IMR-90 (cell line): ENCODE measurements at regions not wholly inside any gene's neighbourhood (a gene's known extent, or its start where the extent isn't known, plus 50 kb on each side); places are given as distances from the start of the nearest gene placed in this dataset.

Experiments used
- ATAC-seq: fragments of 200-7000 bp; cut with Tn5 transposase; 2 replicates; pipeline ENCODE4 v1.9.1; 2020; ENCODE audit warnings: low read depth, mild to moderate bottlenecking, moderate library complexity
- BruUV-seq: library from RNA; stranded (reverse); fragments of 400-500 nt; replicated peaks from 2 replicates; lab custom pipeline; 2021; lab: Mats Ljungman, UMichigan
- CTCF ChIA-PET: fragments of 300-600 bp; formaldehyde crosslinking; extraction: SDS; loops from one replicate; lab custom pipeline; 2021; ENCODE audit warnings: antibody characterized with exemption; lab: Yijun Ruan, JAX
- POLR2A ChIA-PET: fragments of 300-600 bp; sonication (Branson Sonifier 250); formaldehyde crosslinking; loops from one replicate; lab custom pipeline; 2022; ENCODE audit warnings: antibody characterized with exemption; ENCODE audit not compliant: unreplicated experiment; lab: Charles Lee
- DNase-seq: peaks from one replicate; pipeline ENCODE4 v3.0.0; 2013
- H2AFZ ChIP-seq: replicated peaks from 2 replicates; pipeline ENCODE3; 2013; ENCODE audit warnings: low read length, mild to moderate bottlenecking; ENCODE audit not compliant: poor library complexity
- H2AK5ac ChIP-seq: 2 replicates; pipeline ENCODE4 v1.6.1; 2013; ENCODE audit warnings: low read depth, low read length, inconsistent platforms
- H2AK9ac ChIP-seq: replicated peaks from 2 replicates; pipeline ENCODE3; 2013; ENCODE audit warnings: mild to moderate bottlenecking, low read depth, low read length, moderate library complexity; ENCODE audit not compliant: poor library complexity
- H2BK120ac ChIP-seq: 2 replicates; pipeline ENCODE4 v1.6.1; 2013; ENCODE audit warnings: low read depth, low read length, inconsistent platforms
- H2BK15ac ChIP-seq: 3 replicates; pipeline ENCODE4 v1.6.1; 2013; ENCODE audit warnings: low read depth, low read length, inconsistent platforms
- H2BK20ac ChIP-seq: 2 replicates; pipeline ENCODE4 v1.6.1; 2013; ENCODE audit warnings: low read depth, mild to moderate bottlenecking, inconsistent platforms, low read length, moderate library complexity
- H2BK5ac ChIP-seq: 2 replicates; pipeline ENCODE4 v1.6.1; 2013; ENCODE audit warnings: mild to moderate bottlenecking, low read depth, low read length, inconsistent platforms; ENCODE audit not compliant: poor library complexity, severe bottlenecking
- H3K14ac ChIP-seq: replicated peaks from 2 replicates; pipeline ENCODE4 v1.6.1; 2013; ENCODE audit warnings: low read depth, low read length, inconsistent platforms
- H3K18ac ChIP-seq: 2 replicates; pipeline ENCODE4 v1.6.1; 2013; ENCODE audit warnings: low read depth, low read length, control low read depth
- H3K23ac ChIP-seq: 2 replicates; pipeline ENCODE4 v1.6.1; 2013; ENCODE audit warnings: low read depth, low read length, inconsistent platforms
- H3K27ac ChIP-seq: 2 replicates; pipeline ENCODE4 v1.5.1; 2013; ENCODE audit warnings: mild to moderate bottlenecking, control low read depth, low read length; ENCODE audit not compliant: insufficient read depth
- H3K27me3 ChIP-seq: 2 replicates; pipeline ENCODE4 v1.6.1; 2013; ENCODE audit warnings: low read length; ENCODE audit not compliant: control insufficient read depth, insufficient read depth
- H3K36me3 ChIP-seq: 2 replicates; pipeline ENCODE4 v1.6.1; 2013; ENCODE audit warnings: low read length, mixed read lengths; ENCODE audit not compliant: control insufficient read depth, insufficient read depth
- H3K4ac ChIP-seq: 2 replicates; pipeline ENCODE4 v1.6.1; 2013; ENCODE audit warnings: low read depth, low read length, inconsistent platforms
- H3K4me1 ChIP-seq: 2 replicates; pipeline ENCODE4 v1.6.1; 2013; ENCODE audit warnings: low read length, mixed read lengths; ENCODE audit not compliant: control insufficient read depth, insufficient read depth
- H3K4me2 ChIP-seq: 2 replicates; pipeline ENCODE4 v1.6.1; 2013; ENCODE audit warnings: low read depth, mild to moderate bottlenecking, control low read depth, low read length, moderate library complexity
- H3K4me3 ChIP-seq: 2 replicates; pipeline ENCODE4 v1.5.1; 2013; ENCODE audit warnings: low read depth, mild to moderate bottlenecking, control low read depth, low read length, moderate library complexity; ENCODE audit not compliant: insufficient read depth
- H3K56ac ChIP-seq: 2 replicates; pipeline ENCODE4 v1.6.1; 2013; ENCODE audit warnings: low read length, inconsistent platforms; ENCODE audit not compliant: insufficient read depth; ENCODE audit errors: extremely low read depth
- H3K79me1 ChIP-seq, 2 experiments: 2 replicates each; pipeline ENCODE4 v1.6.1; 2013; ENCODE audit warnings: low read length in 2 of 2, inconsistent platforms in 1 of 2, low read depth in 1 of 2
- H3K9ac ChIP-seq: 2 replicates; pipeline ENCODE4 v1.6.1; 2013; ENCODE audit warnings: low read depth, low read length, control low read depth
- H3K9me1 ChIP-seq: 2 replicates; pipeline ENCODE4 v1.6.1; 2013; ENCODE audit warnings: low read length, inconsistent platforms; ENCODE audit not compliant: insufficient read depth
- H3K9me3 ChIP-seq: 2 replicates; pipeline ENCODE4 v1.6.1; 2013; ENCODE audit warnings: low read length; ENCODE audit not compliant: control insufficient read depth, insufficient read depth
- H4K20me1 ChIP-seq: 2 replicates; pipeline ENCODE4 v1.6.1; 2013; ENCODE audit warnings: low read length, inconsistent platforms; ENCODE audit not compliant: insufficient read depth
- H4K5ac ChIP-seq: 2 replicates; pipeline ENCODE4 v1.6.1; 2013; ENCODE audit warnings: mild to moderate bottlenecking, low read depth, low read length, control low read depth
- H4K8ac ChIP-seq, 2 experiments: 2 replicates each; pipeline ENCODE4 v1.6.1; 2013; ENCODE audit warnings: low read depth in 2 of 2, low read length in 2 of 2, control low read depth in 1 of 2, inconsistent platforms in 1 of 2
- H4K91ac ChIP-seq: 2 replicates; pipeline ENCODE4 v1.6.1; 2013; ENCODE audit warnings: low read depth, low read length, inconsistent platforms; ENCODE audit not compliant: insufficient read depth
- BHLHE40 ChIP-seq: fragments of 150-350 bp; IDR thresholded peaks from 2 replicates; pipeline ENCODE4 v1.6.1; 2016; ENCODE audit warnings: mild to moderate bottlenecking, low read depth, low read length
- CEBPB ChIP-seq: IDR thresholded peaks from 2 replicates; pipeline ENCODE4 v1.6.1; 2012; ENCODE audit warnings: low read depth, low read length, improper control_type of control experiment
- CHD1 ChIP-seq: IDR thresholded peaks from 2 replicates; pipeline ENCODE4 v1.6.1; 2012; ENCODE audit warnings: low read depth, low read length, improper control_type of control experiment
- ELK1 ChIP-seq: fragments of 150-350 bp; IDR thresholded peaks from 2 replicates; pipeline ENCODE4 v1.6.1; 2016; ENCODE audit warnings: low read depth, mild to moderate bottlenecking, low read length, moderate library complexity, borderline replicate concordance
- MAZ ChIP-seq: IDR thresholded peaks from 2 replicates; pipeline ENCODE4 v1.6.1; 2012; ENCODE audit warnings: low read depth, mild to moderate bottlenecking, low read length, improper control_type of control experiment, moderate library complexity, borderline replicate concordance
- MXI1 ChIP-seq: IDR thresholded peaks from 2 replicates; pipeline ENCODE4 v1.6.1; 2012; ENCODE audit warnings: low read depth, mild to moderate bottlenecking, low read length, moderate library complexity, borderline replicate concordance
- POLR2A ChIP-seq: IDR thresholded peaks from 2 replicates; pipeline ENCODE4 v1.6.1; 2012; ENCODE audit warnings: mild to moderate bottlenecking, low read depth, low read length
- RAD21 ChIP-seq: IDR thresholded peaks from 2 replicates; pipeline ENCODE4 v1.6.1; 2012; ENCODE audit warnings: low read length, improper control_type of control experiment
- RCOR1 ChIP-seq: IDR thresholded peaks from 2 replicates; pipeline ENCODE4 v1.6.1; 2012; ENCODE audit warnings: mild to moderate bottlenecking, low read length, improper control_type of control experiment; ENCODE audit not compliant: insufficient replicate concordance
- RFX5 ChIP-seq: IDR thresholded peaks from 2 replicates; pipeline ENCODE4 v1.8.0; 2012; ENCODE audit warnings: low read depth, mild to moderate bottlenecking, low read length, moderate library complexity
- SMC3 ChIP-seq: fragments of 150-350 bp; IDR thresholded peaks from 2 replicates; pipeline ENCODE4 v1.6.1; 2016; ENCODE audit warnings: low read depth, mild to moderate bottlenecking, antibody characterized with exemption, low read length, moderate library complexity
- USF2 ChIP-seq: fragments of 150-350 bp; IDR thresholded peaks from 2 replicates; pipeline ENCODE4 v1.6.1; 2017; ENCODE audit warnings: mild to moderate bottlenecking, antibody characterized with exemption, low read length, low read depth
- WGBS, 2 experiments: methylation state at CpG; one replicate each; pipeline versions ENCODE4 v1.1.5 to v1.1.7; 2013; ENCODE audit warnings: missing lambda C conversion rate in 2 of 2; ENCODE audit not compliant: insufficient read length in 1 of 2; ENCODE audit errors: extremely low coverage in 2 of 2; 5-methylcytosine and 5-hydroxymethylcytosine counted together
- dilution Hi-C: fragments of 300-500 bp; cut with HindIII; formaldehyde crosslinking; loops from one replicate; pipeline ENCODE4 v1.14.3; 2018; ENCODE audit warnings: low sequenced_read_pairs; ENCODE audit not compliant: unreplicated experiment
- in situ Hi-C: fragments of 300-500 bp; cut with MboI; formaldehyde crosslinking; loops from 3 replicates; pipeline ENCODE4 v1.14.3; 2019; ENCODE audit warnings: low sequenced_read_pairs, inconsistent platforms, mixed read lengths
- intact Hi-C: fragments of 100-400 bp; cut with micrococcal nuclease; formaldehyde crosslinking; loops from 2 replicates; pipeline ENCODE4 v1.10.0; 2022

GRCh38 chr2:56522605-56523089 lies 338.9 kb downstream of the CCDC85A start:
- peak; percentile 2 for DNase-seq
- CTCF ChIA-PET, result no interaction called here

More at GRCh38 chr2:56522605-56523089, 338.9 kb downstream of the CCDC85A start:
- no peak overlapping the region for H3K23ac ChIP-seq
- no peak overlapping the region for H4K5ac ChIP-seq
- H3K9ac ChIP-seq, result no peak overlapping the region
- H2BK5ac ChIP-seq, result no peak overlapping the region
- no peak overlapping the region for H3K4me3 ChIP-seq
- H4K8ac ChIP-seq, result no peak overlapping the region
- no peak for ATAC-seq
- no peak overlapping the region for H2BK15ac ChIP-seq
- POLR2A ChIA-PET, result no interaction called here
- no peaks in the 10 kb centered on the region for H3K27me3 ChIP-seq
- H3K36me3 ChIP-seq, result no peaks in the 10 kb centered on the region
- H3K4me2 ChIP-seq, result no peak overlapping the region
- H3K9me1 ChIP-seq, result no peaks in the 10 kb centered on the region
- WGBS, 2 experiments, result 50% methylated on average over 2 of the region's 5 CpGs; no CpG with 5 or more reads in 1 of the 2 experiments
- no peak overlapping the region for H3K27ac ChIP-seq
- H4K20me1 ChIP-seq, result no peaks in the 10 kb centered on the region
- no peak overlapping the region for H2AK9ac ChIP-seq
- H2AK5ac ChIP-seq, result no peak overlapping the region
- no peak overlapping the region for H4K91ac ChIP-seq
- H2BK120ac ChIP-seq, result no peak overlapping the region
- H2AFZ ChIP-seq, result no peak overlapping the region
- TF ChIP-seq MAZ (no peak), CEBPB (no peak), SMC3 (no peak), MXI1 (no peak), RFX5 (no peak), ELK1 (no peak), CHD1 (no peak), USF2 (no peak), RAD21 (no peak), POLR2A (no peak), RCOR1 (no peak), BHLHE40 (no peak)
- H3K4me1 ChIP-seq, result no peaks in the 10 kb centered on the region
- no peak overlapping the region for H3K14ac ChIP-seq
- dilution Hi-C loops (no loop called here), in situ Hi-C loops (no loop called here), intact Hi-C loops (no loop called here)
- no peak overlapping the region for H3K56ac ChIP-seq
- H3K79me1 ChIP-seq, result no peaks in the 10 kb centered on the region
- no peak overlapping the region for H3K18ac ChIP-seq
- no TSS peak for BruUV-seq
- no peak overlapping the region for H3K4ac ChIP-seq
- no peak overlapping the region for H2BK20ac ChIP-seq
- peaks cover 4% of the 10 kb centered on the region; the same call in 1 of the 2 replicates for H3K9me3 ChIP-seq
